ENCODE measurements at regions not wholly inside any gene's neighbourhood (a gene's known extent, or its start where the extent isn't known, plus 50 kb on each side); places are given as distances from the start of the nearest gene placed in this dataset.
"Not testable (repeated sequence)": the region's sequence is repeated elsewhere in the genome, so short reads cannot be mapped to it uniquely, and the experiment has no call there.

GRCh38 chr9:120338340-120338739 is 241.6 kb downstream of the CDK5RAP2 start:
- DNase-seq (ENCODE audit: low read depth in 4 of 4, low spot score in 2 of 4): no peak

GRCh38 chr9:120337131-120337530 is 242.8 kb downstream of the CDK5RAP2 start:
- DNase-seq (ENCODE audit: low read depth in 4 of 4, low spot score in 2 of 4): no peak

GRCh38 chr9:120336753-120337090 is 243.2 kb downstream of the CDK5RAP2 start:
- DNase-seq (ENCODE audit: low read depth in 4 of 4, low spot score in 2 of 4): no peak

DNA sequence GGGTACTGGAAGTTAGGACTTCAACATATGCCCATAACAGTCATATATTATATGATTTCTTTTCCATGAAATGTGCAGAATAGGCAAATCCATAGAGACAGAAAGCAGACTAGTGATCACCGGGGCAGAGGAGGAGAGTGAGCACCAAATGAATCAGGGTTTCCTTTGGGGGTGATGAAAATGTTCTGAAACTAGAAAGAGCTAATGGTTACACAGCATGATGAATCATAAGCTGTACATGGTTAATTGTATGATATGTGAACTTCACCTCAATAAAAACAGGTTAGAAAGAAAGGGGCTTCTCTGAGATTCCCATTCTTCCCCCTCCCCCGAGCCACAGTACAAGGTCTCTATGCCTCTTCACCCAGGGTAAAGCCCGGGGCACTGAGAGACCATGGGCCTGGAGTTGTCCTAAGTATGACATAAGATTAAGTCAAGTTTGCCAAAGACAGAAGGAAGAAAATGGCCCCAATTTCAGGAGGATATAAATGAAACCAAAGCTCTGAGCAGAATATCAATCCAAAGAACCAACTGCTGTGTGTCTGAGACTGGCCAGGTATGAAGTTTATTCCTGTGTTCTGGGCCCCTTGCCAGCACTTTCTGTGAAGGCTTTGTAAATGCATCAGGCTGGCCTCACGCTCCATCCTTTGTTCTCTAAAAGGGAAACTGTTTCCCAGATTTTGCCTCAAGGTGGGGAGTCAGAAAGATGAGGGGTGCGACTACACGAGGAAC is 243.8 kb downstream of the CDK5RAP2 start:
- no peak for DNase-seq (ENCODE audit: low read depth in 4 of 4, low spot score in 2 of 4)

DNA sequence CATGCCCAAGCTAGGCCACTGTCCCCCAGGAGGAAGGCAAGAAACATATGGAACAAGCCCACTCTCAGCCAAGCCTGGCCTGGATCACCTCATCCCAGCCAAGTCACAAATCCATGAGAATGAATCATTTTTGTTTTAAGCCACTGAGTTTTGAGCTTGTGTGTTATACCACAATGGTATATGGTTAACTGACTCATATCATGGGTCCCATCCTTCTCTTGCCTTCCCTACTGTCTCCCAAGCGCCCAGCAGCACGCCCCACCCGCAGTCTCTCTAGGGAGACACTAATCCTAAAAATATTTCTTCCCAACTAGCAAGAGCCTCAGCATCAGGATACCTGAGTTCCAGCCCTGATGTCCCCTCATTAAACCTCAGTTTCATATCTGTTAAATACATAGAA is 248.1 kb downstream of the CDK5RAP2 start:
- DNase-seq (ENCODE audit: low read depth in 4 of 4, low spot score in 2 of 4): no peak

DNA sequence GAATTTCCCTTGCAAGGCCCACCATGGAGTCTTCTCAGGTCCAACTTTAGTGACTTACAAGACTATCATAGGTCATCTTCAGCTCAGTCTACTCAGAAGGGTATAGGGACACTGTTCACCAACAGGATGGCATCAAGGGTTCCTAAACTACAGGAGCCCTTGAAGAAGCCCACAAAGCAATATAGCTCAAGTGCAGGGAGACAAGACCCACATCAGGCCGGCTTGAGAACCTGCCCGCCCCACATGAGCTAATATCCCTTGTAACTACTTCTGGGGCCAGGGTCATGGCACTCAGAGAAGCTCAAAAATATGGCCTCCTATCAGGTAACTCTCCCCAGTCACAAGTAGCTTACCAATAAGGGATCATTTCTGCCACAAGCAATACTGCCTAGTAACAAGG is 249.9 kb downstream of the CDK5RAP2 start:
- no peak for DNase-seq (ENCODE audit: low read depth in 4 of 4, low spot score in 2 of 4)

DNA sequence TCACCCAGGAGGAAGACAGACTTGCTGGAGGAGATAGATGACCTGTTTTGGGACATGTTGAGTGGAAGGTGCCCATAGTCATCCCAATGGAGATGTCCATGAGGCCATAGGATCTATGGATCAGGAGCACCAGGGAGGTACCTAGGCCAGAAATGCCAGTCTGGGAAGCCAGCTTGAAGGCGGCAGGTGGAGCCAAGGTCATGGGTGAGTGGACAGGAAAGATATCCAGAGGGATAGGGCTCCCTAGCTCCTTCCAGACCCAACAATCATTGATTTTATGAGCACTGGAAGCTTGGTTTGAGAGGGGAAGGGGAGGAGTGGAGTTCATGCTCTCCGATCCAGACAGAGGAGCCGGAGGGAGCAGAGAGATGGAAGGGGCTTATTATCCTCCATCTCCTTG is 252.6 kb downstream of the CDK5RAP2 start:
- no peak for DNase-seq (ENCODE audit: low read depth in 4 of 4, low spot score in 2 of 4)

GRCh38 chr9:120326049-120326693 is 253.8 kb downstream of the CDK5RAP2 start:
- DNase-seq (ENCODE audit: low read depth in 4 of 4, low spot score in 2 of 4): no peak

GRCh38 chr9:120324996-120325642 is 254.8 kb downstream of the CDK5RAP2 start:
- no peak for DNase-seq (ENCODE audit: low read depth in 4 of 4, low spot score in 2 of 4)

DNA sequence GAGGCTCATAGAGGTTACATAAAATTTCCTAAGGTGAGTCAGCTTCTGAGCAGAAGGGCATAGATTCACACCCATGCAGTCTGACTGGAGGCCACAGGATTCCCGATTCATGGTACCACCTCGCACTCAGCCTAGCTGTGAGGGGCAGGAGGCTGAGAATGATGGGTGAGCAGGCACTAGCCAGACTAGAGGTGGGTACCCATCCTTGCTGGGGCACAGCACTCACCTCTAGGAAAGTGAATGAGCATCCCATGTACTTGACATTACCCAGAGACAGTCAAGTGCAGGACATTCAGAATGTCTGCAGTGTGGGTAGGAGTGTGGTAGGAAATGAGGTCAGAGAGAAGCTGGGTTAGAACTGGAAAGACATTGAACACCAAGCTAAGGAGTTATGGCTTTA is 255.5 kb downstream of the CDK5RAP2 start:
- no peak for DNase-seq (ENCODE audit: low read depth in 4 of 4, low spot score in 2 of 4)

DNA sequence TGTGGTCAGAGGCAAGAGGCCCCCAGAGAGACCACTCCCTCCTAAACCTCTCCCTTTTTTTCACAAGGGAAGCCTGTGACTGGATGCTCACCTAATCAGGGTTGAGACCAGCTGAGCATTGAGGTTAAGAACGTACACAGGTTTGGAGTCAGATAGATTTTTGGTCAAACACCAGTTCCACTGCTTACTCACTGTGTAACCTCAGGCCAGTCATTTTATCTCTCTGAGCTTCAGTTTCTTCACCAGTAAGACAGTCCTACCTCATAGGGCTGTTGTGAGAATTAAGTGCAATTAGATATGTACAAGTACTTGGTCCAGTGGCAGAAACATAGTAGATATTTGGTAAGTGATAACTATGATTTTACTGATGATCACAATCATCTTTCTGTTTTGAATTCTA is 256.8 kb downstream of the CDK5RAP2 start:
- DNase-seq (ENCODE audit: low read depth in 4 of 4, low spot score in 2 of 4): no peak

GRCh38 chr9:120319452-120319851 is 260.5 kb downstream of the CDK5RAP2 start:
- no peak for DNase-seq (ENCODE audit: low read depth in 4 of 4, low spot score in 2 of 4)

DNA sequence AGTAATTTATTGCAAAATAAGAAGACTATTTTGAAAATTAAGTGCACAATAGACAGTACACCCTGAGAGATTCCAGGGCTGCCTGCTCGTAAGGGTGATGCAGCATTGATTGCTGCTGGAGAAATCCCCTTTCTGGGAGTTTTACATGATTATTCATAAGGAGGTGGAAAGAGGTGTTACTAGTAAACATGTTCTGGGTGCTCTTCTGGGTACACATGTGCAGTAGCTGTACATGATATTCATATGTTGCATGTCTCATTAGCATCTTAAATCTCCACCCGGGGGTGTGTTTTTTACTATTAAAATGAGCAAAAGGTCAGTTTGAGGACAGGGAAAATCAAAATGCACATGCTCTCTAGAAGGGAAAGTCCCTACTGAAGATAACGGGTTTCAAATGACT is 264.8 kb downstream of the CDK5RAP2 start:
- DNase-seq (ENCODE audit: low read depth in 4 of 4, low spot score in 2 of 4): no peak

DNA sequence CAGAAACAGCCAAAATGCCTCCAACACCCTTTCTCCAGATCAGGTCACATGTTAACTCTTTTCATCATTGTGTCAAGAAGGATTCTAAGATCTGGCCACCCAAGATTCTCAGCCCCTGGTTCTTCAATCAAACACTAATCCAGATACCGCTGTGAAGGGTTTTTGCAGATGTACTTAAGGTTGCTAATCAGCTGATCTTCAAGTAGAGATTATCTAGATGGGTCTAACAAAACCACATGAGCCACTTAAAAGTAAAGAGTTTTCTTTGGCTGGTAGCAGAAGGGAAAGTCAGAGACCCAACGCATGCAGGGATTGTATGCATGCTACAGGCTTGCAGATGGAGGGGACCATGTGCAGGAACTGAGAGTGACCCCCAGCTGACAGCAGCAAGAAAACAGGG is 267.9 kb downstream of the CDK5RAP2 start:
- DNase-seq (ENCODE audit: low read depth in 4 of 4, low spot score in 2 of 4): no peak

DNA sequence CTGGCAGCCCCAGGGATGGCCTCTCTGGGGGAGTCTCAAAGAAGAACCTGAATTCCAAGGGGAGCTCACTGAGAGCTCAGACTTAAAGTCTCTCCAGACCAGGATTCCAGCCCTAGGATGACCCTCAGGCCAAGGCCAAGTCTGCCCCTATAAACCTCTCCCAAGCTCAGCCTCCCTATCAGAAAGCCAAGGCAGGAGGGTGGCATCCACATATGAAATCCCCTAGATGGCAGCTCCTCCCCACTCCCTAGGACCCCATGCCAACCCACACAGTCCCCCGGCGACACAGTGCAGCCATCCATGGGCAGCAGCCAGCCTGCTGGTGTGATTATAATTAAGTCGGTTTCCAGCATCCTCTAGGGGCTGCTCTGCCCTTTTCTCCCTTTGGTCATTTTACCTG is 269.9 kb downstream of the CDK5RAP2 start:
- DNase-seq (ENCODE audit: low read depth in 4 of 4, low spot score in 2 of 4): no peak

- DNase-seq (ENCODE audit: low read depth in 4 of 4, low spot score in 2 of 4): no peak
These were observed 271.5 kb downstream of the CDK5RAP2 start for GRCh38 chr9:120308495-120308894.

- DNase-seq (ENCODE audit: low read depth in 4 of 4, low spot score in 2 of 4): no peak
These were observed 272.4 kb downstream of the CDK5RAP2 start for GRCh38 chr9:120307599-120307998.

- no peak for DNase-seq (ENCODE audit: low read depth in 4 of 4, low spot score in 2 of 4)
These were observed 273.4 kb downstream of the CDK5RAP2 start for GRCh38 chr9:120306561-120306960.

DNA sequence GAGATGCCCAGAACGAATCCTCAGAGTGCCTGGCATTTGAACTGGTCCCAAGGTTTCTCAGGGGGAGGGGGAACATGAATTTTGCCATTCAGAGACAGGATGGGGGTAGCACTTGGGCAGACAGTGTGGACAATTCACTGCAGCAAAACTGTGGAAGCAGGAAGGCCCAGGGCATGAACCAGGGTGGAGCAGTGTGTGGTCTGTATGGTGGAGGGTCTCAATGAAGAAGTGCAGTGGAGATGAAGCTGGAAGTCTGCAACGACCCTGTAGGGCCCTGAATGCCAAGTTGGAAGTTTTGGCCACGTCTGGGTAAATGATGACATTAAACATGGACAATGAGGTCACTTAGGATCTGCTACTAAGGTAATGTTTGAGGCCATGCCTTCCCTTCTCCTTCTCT is 273.9 kb downstream of the CDK5RAP2 start:
- no peak for DNase-seq (ENCODE audit: low read depth in 4 of 4, low spot score in 2 of 4)

- DNase-seq (ENCODE audit: low read depth in 4 of 4, low spot score in 2 of 4): not testable (repeated sequence)
These were observed 275.1 kb downstream of the CDK5RAP2 start for GRCh38 chr9:120304896-120305295.

DNA sequence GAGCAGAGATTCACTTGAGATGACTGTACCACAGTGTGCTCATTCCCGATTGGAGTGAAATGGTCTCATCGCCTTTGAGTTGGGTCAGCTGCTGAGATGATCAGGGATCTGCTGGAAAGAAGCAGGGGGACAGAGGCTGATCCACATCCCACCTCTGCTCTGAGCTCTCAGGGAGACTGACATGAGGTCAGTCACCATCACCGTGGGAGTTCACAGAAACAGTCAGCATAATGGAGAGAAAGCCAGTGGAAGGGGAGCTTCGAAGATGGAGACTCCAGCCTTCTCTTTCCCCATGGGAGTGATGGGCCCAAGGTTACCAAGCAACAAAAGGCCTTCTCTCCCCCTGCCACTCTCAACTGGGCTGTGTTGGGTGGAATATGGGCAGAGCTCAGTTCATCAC is 276.4 kb downstream of the CDK5RAP2 start:
- DNase-seq (ENCODE audit: low read depth in 4 of 4, low spot score in 2 of 4): no peak

- DNase-seq (ENCODE audit: low read depth in 4 of 4, low spot score in 2 of 4): no peak
These were observed 280.2 kb downstream of the CDK5RAP2 start for GRCh38 chr9:120299785-120300184.

Data from left renal cortex interstitium (tissue), 4 donors.